ENCODE measurements at regions not wholly inside any gene's neighbourhood (a gene's known extent, or its start where the extent isn't known, plus 50 kb on each side); places are given as distances from the start of the nearest gene placed in this dataset.

GRCh38 chr9:107627781-107628180 is 138.2 kb upstream of the KLF4 start:
- Mint-ChIP-seq H3K27ac (ENCODE audit: unreplicated experiment) (no peak overlapping the region), H3K4me3 (ENCODE audit: low read depth, unreplicated experiment) (no peak overlapping the region), H3K9me3 (ENCODE audit: low read depth, unreplicated experiment) (no peaks in the 10 kb centered on the region), H3K36me3 (ENCODE audit: insufficient read depth, unreplicated experiment) (no peaks in the 10 kb centered on the region), H3K4me1 (ENCODE audit: low read depth, unreplicated experiment) (no peaks in the 10 kb centered on the region), H3K27me3 (ENCODE audit: unreplicated experiment) (no peaks in the 10 kb centered on the region)
- DNase-seq = no peak
- intact Hi-C loops (cut with micrococcal nuclease; ENCODE audit: unreplicated experiment) = no loop called here
- BruUV-seq (replicated peaks) = no TSS peak
- TF ChIP-seq CTCF (IDR thresholded peaks at IDR 0.05; ENCODE audit: unreplicated experiment) = no peak
- CTCF ChIA-PET = no interaction called here

GRCh38 chr9:107626118-107626517 is 136.5 kb upstream of the KLF4 start:
- CTCF ChIA-PET = interaction anchor here (0.6 to 0.7 kb wide), 2 partner anchors 27 to 31 kb away, joined by 4 to 5 read pairs; no protein-coding TSS in a partner anchor
- H3K4me1 Mint-ChIP-seq (ENCODE audit: low read depth, unreplicated experiment) = no peaks in the 10 kb centered on the region
- no peaks in the 10 kb centered on the region for H3K9me3 Mint-ChIP-seq (ENCODE audit: low read depth, unreplicated experiment)
- DNase-seq = no peak
- intact Hi-C loops (cut with micrococcal nuclease; ENCODE audit: unreplicated experiment) = no loop called here
- H3K4me3 Mint-ChIP-seq (ENCODE audit: low read depth, unreplicated experiment) = no peak overlapping the region
- no peaks in the 10 kb centered on the region for H3K27me3 Mint-ChIP-seq (ENCODE audit: unreplicated experiment)
- no peak overlapping the region for H3K27ac Mint-ChIP-seq (ENCODE audit: unreplicated experiment)
- no TSS peak for BruUV-seq (replicated peaks)
- no peaks in the 10 kb centered on the region for H3K36me3 Mint-ChIP-seq (ENCODE audit: insufficient read depth, unreplicated experiment)
- no peak for TF ChIP-seq CTCF (IDR thresholded peaks at IDR 0.05; ENCODE audit: unreplicated experiment)

GRCh38 chr9:107625383-107625984 is 135.9 kb upstream of the KLF4 start:
- no peaks in the 10 kb centered on the region for H3K9me3 Mint-ChIP-seq (ENCODE audit: low read depth, unreplicated experiment)
- no peak for DNase-seq
- no peak for TF ChIP-seq CTCF (IDR thresholded peaks at IDR 0.05; ENCODE audit: unreplicated experiment)
- no peak overlapping the region for H3K4me3 Mint-ChIP-seq (ENCODE audit: low read depth, unreplicated experiment)
- CTCF ChIA-PET = no interaction called here
- intact Hi-C loops (cut with micrococcal nuclease; ENCODE audit: unreplicated experiment) = no loop called here
- H3K27me3 Mint-ChIP-seq (ENCODE audit: unreplicated experiment) = no peaks in the 10 kb centered on the region
- BruUV-seq (replicated peaks) = no TSS peak
- no peaks in the 10 kb centered on the region for H3K36me3 Mint-ChIP-seq (ENCODE audit: insufficient read depth, unreplicated experiment)
- no peak overlapping the region for H3K27ac Mint-ChIP-seq (ENCODE audit: unreplicated experiment)
- H3K4me1 Mint-ChIP-seq (ENCODE audit: low read depth, unreplicated experiment) = no peaks in the 10 kb centered on the region

- no peak for DNase-seq
- H3K27ac Mint-ChIP-seq (ENCODE audit: unreplicated experiment) = no peak overlapping the region
- no TSS peak for BruUV-seq (replicated peaks)
Measured at GRCh38 chr9:107624234-107624948, 134.8 kb upstream of the KLF4 start.

More at GRCh38 chr9:107624234-107624948, 134.8 kb upstream of the KLF4 start:
- no peaks in the 10 kb centered on the region for H3K36me3 Mint-ChIP-seq (ENCODE audit: insufficient read depth, unreplicated experiment)
- H3K27me3 Mint-ChIP-seq (ENCODE audit: unreplicated experiment) = no peaks in the 10 kb centered on the region
- intact Hi-C loops (cut with micrococcal nuclease; ENCODE audit: unreplicated experiment) = no loop called here
- H3K4me3 Mint-ChIP-seq (ENCODE audit: low read depth, unreplicated experiment) = no peak overlapping the region
- no peak for TF ChIP-seq CTCF (IDR thresholded peaks at IDR 0.05; ENCODE audit: unreplicated experiment)
- H3K9me3 Mint-ChIP-seq (ENCODE audit: low read depth, unreplicated experiment) = no peaks in the 10 kb centered on the region
- CTCF ChIA-PET = no interaction called here
- no peaks in the 10 kb centered on the region for H3K4me1 Mint-ChIP-seq (ENCODE audit: low read depth, unreplicated experiment)
